NCI-H2196 (cell line): ENCODE measurements at regions not wholly inside any gene's neighbourhood (a gene's known extent, or its start where the extent isn't known, plus 50 kb on each side); places are given as distances from the start of the nearest gene placed in this dataset.
A peak's percentile ranks its signal among the peaks of the same experiment; 100 is the strongest.
"Not testable (repeated sequence)": the region's sequence is repeated elsewhere in the genome, so short reads cannot be mapped to it uniquely, and the experiment has no call there.

Source experiments
- DNase-seq: peaks from one replicate; lab custom pipeline; 2025; ENCODE audit not compliant: unreplicated experiment; lab: John Stamatoyannopoulos, UW

- no peak for DNase-seq
Measured at GRCh38 chr7:113784316-113784715, 134.5 kb downstream of the PPP1R3A start.

GRCh38 chr7:113783403-113783802, 135.4 kb downstream of the PPP1R3A start:
- no peak for DNase-seq

GRCh38 chr7:113775804-113776203, 143.0 kb downstream of the PPP1R3A start:
- DNase-seq: no peak

- no peak for DNase-seq
Measured at GRCh38 chr7:113775401-113775800, 143.4 kb downstream of the PPP1R3A start.

GRCh38 chr7:113774182-113774807, 144.5 kb downstream of the PPP1R3A start:
- DNase-seq: peak; percentile 36

- no peak for DNase-seq
Measured at GRCh38 chr7:113770146-113770738, 148.6 kb downstream of the PPP1R3A start.

GRCh38 chr7:113768387-113768786, 150.4 kb downstream of the PPP1R3A start:
- DNase-seq: no peak

- no peak for DNase-seq
Measured at GRCh38 chr7:113764401-113765035, 154.3 kb downstream of the PPP1R3A start.

GRCh38 chr7:113763226-113763625, 155.6 kb downstream of the PPP1R3A start:
- DNase-seq: no peak

- no peak for DNase-seq
Measured at GRCh38 chr7:113756250-113756649, 162.6 kb downstream of the PPP1R3A start.

GRCh38 chr7:113752689-113753088, 166.1 kb downstream of the PPP1R3A start:
- DNase-seq: no peak

- DNase-seq: no peak
Measured at GRCh38 chr7:113752289-113752688, 166.5 kb downstream of the PPP1R3A start.

- no peak for DNase-seq
Measured at GRCh38 chr7:113751547-113751946, 167.3 kb downstream of the PPP1R3A start.

GRCh38 chr7:113748385-113748784, 170.4 kb downstream of the PPP1R3A start:
- DNase-seq: not testable (repeated sequence)

GRCh38 chr7:113742946-113743431, 175.8 kb downstream of the PPP1R3A start:
- not testable (repeated sequence) for DNase-seq

GRCh38 chr7:113742377-113742776, 176.4 kb downstream of the PPP1R3A start:
- DNase-seq: no peak

- DNase-seq: no peak
Measured at GRCh38 chr7:113731571-113731970, 187.2 kb downstream of the PPP1R3A start.

GRCh38 chr7:113730309-113730955, 188.4 kb downstream of the PPP1R3A start:
- no peak for DNase-seq

- no peak for DNase-seq
Measured at GRCh38 chr7:113727486-113727885, 191.3 kb downstream of the PPP1R3A start.

- no peak for DNase-seq
Measured at GRCh38 chr7:113722006-113722405, 196.8 kb downstream of the PPP1R3A start.

GRCh38 chr7:113717739-113718138, 201.1 kb downstream of the PPP1R3A start:
- DNase-seq: no peak
